ENCODE measurements at regions not wholly inside any gene's neighbourhood (a gene's known extent, or its start where the extent isn't known, plus 50 kb on each side); places are given as distances from the start of the nearest gene placed in this dataset.

DNA sequence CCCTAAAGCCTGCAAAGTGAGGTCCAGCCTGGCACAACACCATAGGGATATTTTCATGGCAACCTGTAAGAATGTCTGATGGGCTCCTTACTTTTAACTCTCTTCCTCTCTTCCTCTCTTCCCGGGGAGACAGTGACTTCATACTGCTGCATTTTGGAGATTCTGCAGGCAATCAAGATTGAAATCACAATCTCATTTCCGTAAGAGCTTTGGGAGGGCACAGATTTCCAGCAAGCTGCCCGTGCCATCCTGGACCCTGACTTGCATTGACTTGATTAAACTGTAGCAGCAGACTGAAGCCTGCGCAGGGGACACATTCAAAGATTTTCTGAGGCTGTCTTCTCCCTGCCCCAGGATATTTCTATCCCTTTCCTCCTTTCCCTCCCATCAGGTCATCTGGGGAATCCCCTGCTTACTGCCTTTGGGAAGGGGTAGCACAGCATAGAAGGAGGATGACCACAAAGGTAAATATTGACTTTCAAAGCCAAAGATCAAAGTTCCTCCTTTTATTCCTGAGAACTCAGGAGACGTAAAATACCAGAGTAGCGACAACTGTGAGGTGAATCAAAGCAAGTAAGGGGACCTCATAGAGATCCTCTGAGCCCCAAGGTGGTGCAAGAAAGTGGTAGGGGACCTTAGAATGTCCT is 504.0 kb upstream of the ARID1B start:
- TF ChIP-seq CTCF (IDR thresholded peaks at IDR 0.05) (no peak), POLR2A (IDR thresholded peaks at IDR 0.05) (no peak)

Measured in body of pancreas (tissue), 4 donors.